OCI-LY1 (cell line): ENCODE measurements at regions not wholly inside any gene's neighbourhood (a gene's known extent, or its start where the extent isn't known, plus 50 kb on each side); places are given as distances from the start of the nearest gene placed in this dataset.

Experiments used
- H2AFZ ChIP-seq: fragments of 200-600 bp; sonication (generic), shearing (Covaris generic); 2 replicates; pipeline ENCODE4 v1.6.0; 2014; ENCODE audit warnings: antibody characterized with exemption, mild to moderate bottlenecking, low read length
- H3F3A ChIP-seq: fragments of 200-600 bp; sonication (generic), shearing (Covaris generic); 2 replicates; pipeline ENCODE4 v1.6.0; 2014; ENCODE audit warnings: mild to moderate bottlenecking, antibody characterized with exemption, low read length, moderate library complexity; ENCODE audit not compliant: insufficient read depth
- H3K27ac ChIP-seq: fragments of 200-600 bp; sonication (generic); 2 replicates; pipeline ENCODE4 v1.5.1; 2014; ENCODE audit warnings: low read length, mixed run types, mild to moderate bottlenecking, low read depth; ENCODE audit not compliant: poor library complexity, severe bottlenecking
- H3K27me3 ChIP-seq: fragments of 200-600 bp; sonication (generic); 2 replicates; pipeline ENCODE4 v1.6.0; 2014; ENCODE audit warnings: antibody characterized with exemption, mild to moderate bottlenecking, low read length, moderate library complexity; ENCODE audit not compliant: insufficient read depth
- H3K36me3 ChIP-seq: fragments of 200-600 bp; sonication (generic); 2 replicates; pipeline ENCODE4 v1.6.1; 2014; ENCODE audit warnings: mild to moderate bottlenecking, antibody characterized with exemption, low read length, moderate library complexity, mixed read lengths; ENCODE audit not compliant: insufficient read depth
- H3K4me1 ChIP-seq: fragments of 200-600 bp; sonication (generic); 2 replicates; pipeline ENCODE4 v1.5.1; 2014; ENCODE audit warnings: mild to moderate bottlenecking, low read length, moderate library complexity; ENCODE audit not compliant: insufficient read depth, severe bottlenecking
- H3K4me2 ChIP-seq: fragments of 200-600 bp; sonication (generic), shearing (Covaris generic); 2 replicates; pipeline ENCODE4 v1.6.1; 2014; ENCODE audit warnings: low read length
- H3K4me3 ChIP-seq: fragments of 200-600 bp; sonication (generic); 2 replicates; pipeline ENCODE4 v1.5.1; 2014; ENCODE audit warnings: low read length, low read depth, mild to moderate bottlenecking, mixed read lengths; ENCODE audit not compliant: poor library complexity, severe bottlenecking
- H3K79me2 ChIP-seq: fragments of 200-600 bp; shearing (Covaris generic); 2 replicates; pipeline ENCODE4 v1.6.1; 2016; ENCODE audit warnings: mixed run types, low read length, mixed read lengths; ENCODE audit not compliant: insufficient read depth
- H3K9ac ChIP-seq: fragments of 200-600 bp; sonication (generic), shearing (Covaris generic); 2 replicates; pipeline ENCODE4 v1.6.1; 2014; ENCODE audit warnings: mild to moderate bottlenecking, low read length, mixed read lengths
- H3K9me2 ChIP-seq: fragments of 200-600 bp; sonication (generic), shearing (Covaris generic); 2 replicates; pipeline ENCODE4 v1.6.1; 2014; ENCODE audit warnings: low read depth, mild to moderate bottlenecking, low read length, mixed read lengths
- H3K9me3 ChIP-seq: fragments of 200-600 bp; shearing (Covaris generic); 2 replicates; pipeline ENCODE4 v1.6.1; 2014; ENCODE audit warnings: low read length, mixed read lengths
- H4K20me1 ChIP-seq: fragments of 200-600 bp; sonication (generic), shearing (Covaris generic); 2 replicates; pipeline ENCODE4 v1.6.0; 2016; ENCODE audit warnings: mild to moderate bottlenecking, low read length; ENCODE audit not compliant: insufficient read depth
- CTCF ChIP-seq: fragments of 200-600 bp; sonication (generic), shearing (Covaris generic); IDR thresholded peaks from 2 replicates; pipeline ENCODE4 v1.5.1; 2017; ENCODE audit warnings: mild to moderate bottlenecking, antibody characterized with exemption, low read length, moderate library complexity, mixed read lengths
- EZH2 ChIP-seq: fragments of 200-600 bp; sonication (generic), shearing (Covaris generic); IDR thresholded peaks from 2 replicates; pipeline ENCODE4 v1.8.0; 2017; ENCODE audit warnings: borderline replicate concordance, mixed run types, mild to moderate bottlenecking, antibody characterized with exemption, low read length, moderate library complexity, mixed read lengths

- TF ChIP-seq EZH2 (no peak), CTCF (no peak)
- no peaks in the 10 kb centered on the region for H3K79me2 ChIP-seq
Observed at GRCh38 chr12:62995097-62995496, 60.1 kb upstream of the PPM1H start.

GRCh38 chr12:62986844-62987243 lies 51.9 kb upstream of the PPM1H start:
- Histone ChIP-seq H3K79me2 (no peaks in the 10 kb centered on the region), H4K20me1 (no peaks in the 10 kb centered on the region), H3K27ac (no peak overlapping the region), H3K9me2 (no peaks in the 10 kb centered on the region), H3K27me3 (no peaks in the 10 kb centered on the region), H3K9me3 (no peaks in the 10 kb centered on the region), H3K4me3 (no peak overlapping the region), H3K36me3 (no peaks in the 10 kb centered on the region), H2AFZ (no peak overlapping the region), H3K4me1 (no peaks in the 10 kb centered on the region), H3F3A (no peaks in the 10 kb centered on the region), H3K4me2 (no peak overlapping the region), H3K9ac (no peak overlapping the region)
- TF ChIP-seq CTCF (no peak), EZH2 (no peak)

More at GRCh38 chr12:62995097-62995496, 60.1 kb upstream of the PPM1H start:
- no peak overlapping the region for H3K27ac ChIP-seq
- no peak overlapping the region for H3K9ac ChIP-seq
- no peak overlapping the region for H2AFZ ChIP-seq
- no peaks in the 10 kb centered on the region for H3K9me2 ChIP-seq
- H3K36me3 ChIP-seq, result no peaks in the 10 kb centered on the region
- no peaks in the 10 kb centered on the region for H3K27me3 ChIP-seq
- H3K4me1 ChIP-seq, result no peaks in the 10 kb centered on the region
- H3K9me3 ChIP-seq, result no peaks in the 10 kb centered on the region
- H3K4me2 ChIP-seq, result no peak overlapping the region
- no peaks in the 10 kb centered on the region for H3F3A ChIP-seq
- no peak overlapping the region for H3K4me3 ChIP-seq
- no peaks in the 10 kb centered on the region for H4K20me1 ChIP-seq
